HepG2 (cell line): ENCODE measurements at regions not wholly inside any gene's neighbourhood (a gene's known extent, or its start where the extent isn't known, plus 50 kb on each side); places are given as distances from the start of the nearest gene placed in this dataset.

ENCODE experiments used
- ATAC-seq: fragments of 200-7000 bp; cut with Tn5 transposase; 3 replicates; pipeline ENCODE4 v1.9.1; 2020; ENCODE audit warnings: mild to moderate bottlenecking, moderate library complexity
- BruUV-seq: library from RNA; stranded (reverse); fragments of 400-500 nt; replicated peaks from 2 replicates; lab custom pipeline; 2021; lab: Mats Ljungman, UMichigan
- CTCF ChIA-PET: fragments of 300-600 bp; formaldehyde crosslinking; extraction: SDS; loops from one replicate; lab custom pipeline; 2021; ENCODE audit warnings: low total read pairs, inconsistent platforms, low intra/inter-chr PET ratio; lab: Yijun Ruan, JAX
- POLR2A ChIA-PET: fragments of 350-600 bp; sonication (Branson Sonifier 250); formaldehyde crosslinking; loops from one replicate; lab custom pipeline; 2020; ENCODE audit warnings: antibody characterized with exemption, inconsistent platforms; lab: Yijun Ruan, JAX
- DNase-seq: peaks from one replicate; pipeline ENCODE4 v3.0.0-alpha.2; 2015; ENCODE audit warnings: low spot score
- FAIRE-seq: peaks from 3 replicates; lab custom pipeline; 2011; peaks lifted over from hg19 to GRCh38; lab: Jason Lieb, UNC
- H2AFZ ChIP-seq: one replicate; pipeline ENCODE4 v1.6.1; 2011; ENCODE audit warnings: low read length, inconsistent platforms
- H3K27ac ChIP-seq: fragments of 300-600 bp; 3 replicates; pipeline ENCODE4 v1.8.0; 2011; ENCODE audit warnings: mixed run types, mild to moderate bottlenecking, mixed read lengths, low read length, inconsistent platforms; ENCODE audit not compliant: insufficient read depth; ENCODE audit errors: extremely low read length
- H3K27me3 ChIP-seq, 2 experiments: fragments of 200-600 bp in 1 of 2; 2 replicates in 1 of 2; 3 replicates in 1 of 2; pipeline versions ENCODE4 v1.6.0 to v1.8.0; 2011; ENCODE audit warnings: low read length in 2 of 2, mild to moderate bottlenecking in 2 of 2, moderate library complexity in 2 of 2, inconsistent platforms in 1 of 2; ENCODE audit not compliant: insufficient read depth in 2 of 2, control insufficient read depth in 1 of 2
- H3K36me3 ChIP-seq, 2 experiments: fragments of 200-600 bp in 1 of 2; replicated peaks in 1 of 2; 2 replicates in 1 of 2; 3 replicates in 1 of 2; pipeline versions ENCODE4 v1.5.1 to v1.8.0; 2011; ENCODE audit warnings: low read length in 2 of 2, inconsistent platforms in 1 of 2; ENCODE audit not compliant: insufficient read depth in 2 of 2, control insufficient read depth in 1 of 2
- H3K4me1 ChIP-seq: 2 replicates; pipeline ENCODE4 v1.5.1; 2012; ENCODE audit warnings: low read length, inconsistent platforms; ENCODE audit not compliant: insufficient read depth
- H3K4me2 ChIP-seq: 2 replicates; pipeline ENCODE4 v1.6.0; 2011; ENCODE audit warnings: low read depth, low read length, inconsistent platforms
- H3K4me3 ChIP-seq, 3 experiments: fragments of 200-600 bp in 1 of 3; sonication (generic), shearing (Covaris generic) in 1 of 3; replicated peaks in 1 of 3; 2 replicates each; pipeline ENCODE4 v1.5.1; 2011 to 2016; ENCODE audit warnings: low read length in 3 of 3, inconsistent platforms in 2 of 3, low read depth in 2 of 3, mild to moderate bottlenecking in 2 of 3, control low read depth in 1 of 3, mixed read lengths in 1 of 3; ENCODE audit not compliant: insufficient read depth in 1 of 3
- H3K79me2 ChIP-seq: one replicate; pipeline ENCODE4 v1.6.1; 2011; ENCODE audit warnings: low read length, inconsistent platforms; ENCODE audit not compliant: insufficient read depth
- H3K9ac ChIP-seq: 2 replicates; pipeline ENCODE4 v1.6.0; 2011; ENCODE audit warnings: mild to moderate bottlenecking, low read depth, low read length, inconsistent platforms; ENCODE audit not compliant: insufficient read depth
- H3K9me3 ChIP-seq: 2 replicates; pipeline ENCODE4 v1.5.1; 2012; ENCODE audit warnings: mild to moderate bottlenecking, low read length
- H4K20me1 ChIP-seq: 2 replicates; pipeline ENCODE4 v1.6.0; 2011; ENCODE audit warnings: inconsistent platforms, mild to moderate bottlenecking, low read length, moderate library complexity; ENCODE audit not compliant: insufficient read depth
- AKAP8 ChIP-seq: sonication (generic); formaldehyde crosslinking; IDR thresholded peaks from 2 replicates; pipeline ENCODE4 v1.5.1; 2020; ENCODE audit warnings: mild to moderate bottlenecking, missing genetic modification reagents
- ASH2L ChIP-seq: fragments of 300-600, 200-600 bp; sonication (generic); IDR thresholded peaks from 2 replicates; pipeline ENCODE4 v1.7.0; 2017; ENCODE audit warnings: low read depth, mild to moderate bottlenecking, moderate library complexity, mixed read lengths, low read length; ENCODE audit not compliant: insufficient read length
- CAMTA2 ChIP-seq: sonication (generic); formaldehyde crosslinking; IDR thresholded peaks from 2 replicates; pipeline ENCODE4 v1.4.0; 2020; ENCODE audit warnings: mild to moderate bottlenecking, missing genetic modification reagents, borderline replicate concordance
- GLI4 ChIP-seq: sonication (generic); formaldehyde crosslinking; IDR thresholded peaks from 2 replicates; pipeline ENCODE4 v1.5.1; 2020; ENCODE audit warnings: missing genetic modification reagents, mild to moderate bottlenecking, moderate library complexity, borderline replicate concordance
- REXO4 ChIP-seq: sonication (generic); formaldehyde crosslinking; IDR thresholded peaks from 2 replicates; pipeline ENCODE4 v1.8.0; 2022; ENCODE audit warnings: missing genetic modification reagents, mild to moderate bottlenecking, borderline replicate concordance
- SMAD1 ChIP-seq: sonication (generic); formaldehyde crosslinking; IDR thresholded peaks from 2 replicates; pipeline ENCODE4 v1.4.0; 2020; ENCODE audit warnings: missing genetic modification reagents, low read depth, mild to moderate bottlenecking, borderline replicate concordance
- SOX13 ChIP-seq, 3 experiments: fragments of 450-650 bp in 1 of 3; sonication (generic) in 1 of 3; formaldehyde crosslinking in 1 of 3; IDR thresholded peaks in 2 of 3; conservative IDR thresholded peaks in 1 of 3; 2 replicates each; pipeline versions ENCODE4 v1.5.0 to v1.6.1; 2016 to 2020; ENCODE audit warnings: antibody characterized with exemption in 1 of 3, mild to moderate bottlenecking in 1 of 3, missing compliant biosample characterization in 1 of 3, missing genetic modification reagents in 1 of 3, moderate library complexity in 1 of 3
- SP140L ChIP-seq: sonication (generic); formaldehyde crosslinking; IDR thresholded peaks from 2 replicates; pipeline ENCODE4 v1.4.0; 2020; ENCODE audit warnings: missing genetic modification reagents, borderline replicate concordance
- TCF7 ChIP-seq: sonication (generic); IDR thresholded peaks from 2 replicates; pipeline ENCODE4 v1.6.1; 2016; ENCODE audit warnings: antibody characterized with exemption, low read depth
- ZIK1 ChIP-seq: sonication (generic); formaldehyde crosslinking; IDR thresholded peaks from 2 replicates; pipeline ENCODE4 v1.5.0; 2020; ENCODE audit warnings: mild to moderate bottlenecking, low read depth, missing genetic modification reagents, borderline replicate concordance
- ZKSCAN1 ChIP-seq: fragments of 150-350 bp; IDR thresholded peaks from 2 replicates; pipeline ENCODE4 v1.6.1; 2014; ENCODE audit warnings: low read length
- ZNF33B ChIP-seq: sonication (generic); formaldehyde crosslinking; IDR thresholded peaks from 2 replicates; pipeline ENCODE4 v1.5.1; 2020; ENCODE audit warnings: mild to moderate bottlenecking, missing genetic modification reagents
- ZNF468 ChIP-seq: sonication (generic); formaldehyde crosslinking; IDR thresholded peaks from 2 replicates; pipeline ENCODE4 v1.8.0; 2022; ENCODE audit warnings: mild to moderate bottlenecking, moderate library complexity, missing genetic modification reagents
- ZNF782 ChIP-seq: sonication (generic); formaldehyde crosslinking; IDR thresholded peaks from 2 replicates; pipeline ENCODE4 v1.4.0; 2020; ENCODE audit warnings: missing genetic modification reagents, mild to moderate bottlenecking, borderline replicate concordance
- in situ Hi-C: cut with HindIII; loops from 2 replicates; pipeline ENCODE4 v1.10.0; 2017; ENCODE audit warnings: low pct_unique_long_range_greater_than_20kb; ENCODE audit not compliant: extremely low pct_ligation_motif_present
- intact Hi-C: fragments of 100-400 bp; cut with micrococcal nuclease; formaldehyde crosslinking; loops from one replicate; pipeline ENCODE4 v1.10.0; 2022; ENCODE audit not compliant: unreplicated experiment
- TF ChIP-seq, protein P1 (sequence below): sonication (generic); formaldehyde crosslinking; IDR thresholded peaks from 2 replicates; pipeline ENCODE4 v1.4.0; 2020; ENCODE audit warnings: missing genetic modification reagents, borderline replicate concordance

DNA sequence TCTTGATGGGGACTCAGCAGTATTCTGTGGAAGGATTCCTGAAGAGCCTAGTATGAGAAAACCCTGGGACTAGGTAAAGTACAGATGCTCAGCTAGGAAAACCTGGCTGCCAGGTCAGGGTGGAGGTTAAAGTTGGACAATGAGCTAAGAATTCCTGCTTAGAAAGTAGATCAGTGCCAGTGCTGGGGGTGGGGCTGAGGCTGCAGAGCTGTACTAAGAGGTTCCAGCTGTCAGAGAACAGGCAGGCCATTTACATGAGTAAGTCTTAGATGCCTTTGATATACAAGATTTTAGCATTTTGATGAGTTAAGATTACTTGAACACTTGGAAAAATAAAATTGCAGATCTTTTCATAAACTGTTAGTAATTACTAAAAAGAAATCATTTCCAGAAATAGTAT is 332.3 kb upstream of the NUDT12 start:
- no peak for ATAC-seq
- FAIRE-seq = no peak
- Histone ChIP-seq H4K20me1 (no peaks in the 10 kb centered on the region), H2AFZ (no peak overlapping the region), H3K79me2 (no peaks in the 10 kb centered on the region), H3K4me2 (no peak overlapping the region), H3K27me3 (no peaks in the 10 kb centered on the region), H3K4me1 (no peaks in the 10 kb centered on the region), H3K9ac (no peak overlapping the region), H3K9me3 (no peaks in the 10 kb centered on the region; the same call in 1 of the 2 replicates), H3K27ac (no peak overlapping the region), H3K36me3 (no peaks in the 10 kb centered on the region), H3K4me3 (no peak overlapping the region)
- BruUV-seq = no TSS peak
- CTCF ChIA-PET = no interaction called here
- POLR2A ChIA-PET = no interaction called here
- intact Hi-C loops (no loop called here), in situ Hi-C loops (no loop called here)
- DNase-seq = no peak
- TF ChIP-seq AKAP8 (CRISPR knock-in tag) = no peak
- TF ChIP-seq ZNF782 = no peak
- no peak for TF ChIP-seq GLI4 (CRISPR knock-in tag)
- no peak for TF ChIP-seq SMAD1 (CRISPR knock-in tag)
- TF ChIP-seq SP140L (CRISPR knock-in tag) = no peak
- TF ChIP-seq ZIK1 (CRISPR knock-in tag) = no peak
- TF ChIP-seq, protein P1, sequence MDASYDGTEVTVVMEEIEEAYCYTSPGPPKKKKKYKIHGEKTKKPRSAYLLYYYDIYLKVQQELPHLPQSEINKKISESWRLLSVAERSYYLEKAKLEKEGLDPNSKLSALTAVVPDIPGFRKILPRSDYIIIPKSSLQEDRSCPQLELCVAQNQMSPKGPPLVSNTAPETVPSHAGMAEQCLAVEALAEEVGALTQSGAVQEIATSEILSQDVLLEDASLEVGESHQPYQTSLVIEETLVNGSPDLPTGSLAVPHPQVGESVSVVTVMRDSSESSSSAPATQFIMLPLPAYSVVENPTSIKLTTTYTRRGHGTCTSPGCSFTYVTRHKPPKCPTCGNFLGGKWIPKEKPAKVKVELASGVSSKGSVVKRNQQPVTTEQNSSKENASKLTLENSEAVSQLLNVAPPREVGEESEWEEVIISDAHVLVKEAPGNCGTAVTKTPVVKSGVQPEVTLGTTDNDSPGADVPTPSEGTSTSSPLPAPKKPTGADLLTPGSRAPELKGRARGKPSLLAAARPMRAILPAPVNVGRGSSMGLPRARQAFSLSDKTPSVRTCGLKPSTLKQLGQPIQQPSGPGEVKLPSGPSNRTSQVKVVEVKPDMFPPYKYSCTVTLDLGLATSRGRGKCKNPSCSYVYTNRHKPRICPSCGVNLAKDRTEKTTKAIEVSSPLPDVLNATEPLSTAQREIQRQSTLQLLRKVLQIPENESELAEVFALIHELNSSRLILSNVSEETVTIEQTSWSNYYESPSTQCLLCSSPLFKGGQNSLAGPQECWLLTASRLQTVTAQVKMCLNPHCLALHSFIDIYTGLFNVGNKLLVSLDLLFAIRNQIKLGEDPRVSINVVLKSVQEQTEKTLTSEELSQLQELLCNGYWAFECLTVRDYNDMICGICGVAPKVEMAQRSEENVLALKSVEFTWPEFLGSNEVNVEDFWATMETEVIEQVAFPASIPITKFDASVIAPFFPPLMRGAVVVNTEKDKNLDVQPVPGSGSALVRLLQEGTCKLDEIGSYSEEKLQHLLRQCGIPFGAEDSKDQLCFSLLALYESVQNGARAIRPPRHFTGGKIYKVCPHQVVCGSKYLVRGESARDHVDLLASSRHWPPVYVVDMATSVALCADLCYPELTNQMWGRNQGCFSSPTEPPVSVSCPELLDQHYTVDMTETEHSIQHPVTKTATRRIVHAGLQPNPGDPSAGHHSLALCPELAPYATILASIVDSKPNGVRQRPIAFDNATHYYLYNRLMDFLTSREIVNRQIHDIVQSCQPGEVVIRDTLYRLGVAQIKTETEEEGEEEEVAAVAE (CRISPR knock-in tag) = no peak
- TF ChIP-seq ASH2L = no peak
- no peak for TF ChIP-seq TCF7
- no peak for TF ChIP-seq REXO4
- TF ChIP-seq SOX13 (IDR thresholded peaks at IDR 0.05) = no peak
- no peak for TF ChIP-seq SOX13 (CRISPR knock-in tag; conservative IDR thresholded peaks at IDR 0.05 in 1 of 2, IDR thresholded peaks at IDR 0.05 in 1 of 2)
- no peak for TF ChIP-seq ZKSCAN1
- TF ChIP-seq CAMTA2 (CRISPR knock-in tag) = no peak
- TF ChIP-seq ZNF33B = no peak
- no peak for TF ChIP-seq ZNF468 (CRISPR knock-in tag)
